ENCODE measurements at regions not wholly inside any gene's neighbourhood (a gene's known extent, or its start where the extent isn't known, plus 50 kb on each side); places are given as distances from the start of the nearest gene placed in this dataset.

- no peak overlapping the region for H2AFZ ChIP-seq (ENCODE audit: low read length)
- H3K27ac ChIP-seq (ENCODE audit: low read depth, low read length): no peak overlapping the region
Observed at GRCh38 chr7:131254211-131254610, 73.5 kb upstream of the MKLN1 start.

GRCh38 chr7:131255242-131255641 lies 72.4 kb upstream of the MKLN1 start:
- TF ChIP-seq CTCF (IDR thresholded peaks at IDR 0.05; ENCODE audit: extremely low read depth, low read depth, low read length): no peak
- Histone ChIP-seq H2AFZ (ENCODE audit: low read length) (no peak overlapping the region), H3K36me3 (ENCODE audit: insufficient read depth, low read length) (no peaks in the 10 kb centered on the region), H3K4me2 (ENCODE audit: insufficient read depth, low read length) (no peak overlapping the region), H3K9me3 (ENCODE audit: low read depth, low read length) (peaks cover 1% of the 10 kb centered on the region), H3K27ac (ENCODE audit: low read depth, low read length) (no peak overlapping the region), H3K79me2 (ENCODE audit: insufficient read depth, low read length) (no peaks in the 10 kb centered on the region), H3K4me1 (ENCODE audit: insufficient read depth, low read length) (no peaks in the 10 kb centered on the region), H3K27me3 (ENCODE audit: insufficient read depth, low read length) (no peaks in the 10 kb centered on the region), H4K20me1 (ENCODE audit: insufficient read depth, low read length) (no peaks in the 10 kb centered on the region), H3K4me3 (ENCODE audit: insufficient read depth, low read length) (no peak overlapping the region)
- no peak for DNase-seq (ENCODE audit: insufficient read length, low spot score, missing footprints)

More at GRCh38 chr7:131254211-131254610, 73.5 kb upstream of the MKLN1 start:
- no peaks in the 10 kb centered on the region for H4K20me1 ChIP-seq (ENCODE audit: insufficient read depth, low read length)
- no peak overlapping the region for H3K4me3 ChIP-seq (ENCODE audit: insufficient read depth, low read length)
- no peaks in the 10 kb centered on the region for H3K27me3 ChIP-seq (ENCODE audit: insufficient read depth, low read length)
- H3K79me2 ChIP-seq (ENCODE audit: insufficient read depth, low read length): no peaks in the 10 kb centered on the region
- no peak for DNase-seq (ENCODE audit: insufficient read length, low spot score, missing footprints)
- H3K36me3 ChIP-seq (ENCODE audit: insufficient read depth, low read length): no peaks in the 10 kb centered on the region
- peaks cover 1% of the 10 kb centered on the region for H3K9me3 ChIP-seq (ENCODE audit: low read depth, low read length)
- H3K4me2 ChIP-seq (ENCODE audit: insufficient read depth, low read length): no peak overlapping the region
- peaks cover 5% of the 10 kb centered on the region for H3K4me1 ChIP-seq (ENCODE audit: insufficient read depth, low read length)
- no peak for TF ChIP-seq CTCF (IDR thresholded peaks at IDR 0.05; ENCODE audit: extremely low read depth, low read depth, low read length)

GRCh38 chr7:131261476-131261994 lies 66.1 kb upstream of the MKLN1 start:
- Histone ChIP-seq H3K27me3 (ENCODE audit: insufficient read depth, low read length) (no peaks in the 10 kb centered on the region), H3K4me1 (ENCODE audit: insufficient read depth, low read length) (no peaks in the 10 kb centered on the region), H3K79me2 (ENCODE audit: insufficient read depth, low read length) (no peaks in the 10 kb centered on the region), H2AFZ (ENCODE audit: low read length) (no peak overlapping the region), H3K4me2 (ENCODE audit: insufficient read depth, low read length) (no peak overlapping the region), H3K27ac (ENCODE audit: low read depth, low read length) (no peak overlapping the region), H3K36me3 (ENCODE audit: insufficient read depth, low read length) (no peaks in the 10 kb centered on the region), H3K4me3 (ENCODE audit: insufficient read depth, low read length) (no peak overlapping the region), H3K9me3 (ENCODE audit: low read depth, low read length) (peaks cover 1% of the 10 kb centered on the region), H4K20me1 (ENCODE audit: insufficient read depth, low read length) (no peaks in the 10 kb centered on the region)
- no peak for DNase-seq (ENCODE audit: insufficient read length, low spot score, missing footprints)
- TF ChIP-seq CTCF (IDR thresholded peaks at IDR 0.05; ENCODE audit: extremely low read depth, low read depth, low read length): no peak

- Histone ChIP-seq H3K4me2 (ENCODE audit: insufficient read depth, low read length) (no peak overlapping the region), H3K36me3 (ENCODE audit: insufficient read depth, low read length) (no peaks in the 10 kb centered on the region), H3K27ac (ENCODE audit: low read depth, low read length) (no peak overlapping the region), H3K4me3 (ENCODE audit: insufficient read depth, low read length) (no peak overlapping the region), H3K27me3 (ENCODE audit: insufficient read depth, low read length) (no peaks in the 10 kb centered on the region), H2AFZ (ENCODE audit: low read length) (no peak overlapping the region), H4K20me1 (ENCODE audit: insufficient read depth, low read length) (no peaks in the 10 kb centered on the region), H3K9me3 (ENCODE audit: low read depth, low read length) (no peaks in the 10 kb centered on the region), H3K79me2 (ENCODE audit: insufficient read depth, low read length) (no peaks in the 10 kb centered on the region), H3K4me1 (ENCODE audit: insufficient read depth, low read length) (no peaks in the 10 kb centered on the region)
- no peak for TF ChIP-seq CTCF (IDR thresholded peaks at IDR 0.05; ENCODE audit: extremely low read depth, low read depth, low read length)
- DNase-seq (ENCODE audit: insufficient read length, low spot score, missing footprints): no peak
Observed at GRCh38 chr7:131265227-131265626, 62.4 kb upstream of the MKLN1 start.
